Ectodermal cell (in vitro differentiated cells): ENCODE measurements at regions not wholly inside any gene's neighbourhood (a gene's known extent, or its start where the extent isn't known, plus 50 kb on each side); places are given as distances from the start of the nearest gene placed in this dataset.
"Not testable (repeated sequence)": the region's sequence is repeated elsewhere in the genome, so short reads cannot be mapped to it uniquely, and the experiment has no call there.

Experiments used
- H3K27ac ChIP-seq: 2 replicates; pipeline ENCODE4 v1.7.0; 2013; ENCODE audit warnings: mild to moderate bottlenecking, low read depth, low read length; ENCODE audit not compliant: insufficient read depth, poor library complexity, severe bottlenecking
- H3K27me3 ChIP-seq: 2 replicates; pipeline ENCODE4 v1.7.0; 2013; ENCODE audit warnings: mild to moderate bottlenecking, low read length; ENCODE audit not compliant: insufficient read depth, control insufficient read depth, poor library complexity, severe bottlenecking
- H3K36me3 ChIP-seq: one replicate; pipeline ENCODE4 v1.7.0; 2013; ENCODE audit warnings: low read length; ENCODE audit not compliant: control insufficient read depth, insufficient read depth
- H3K4me1 ChIP-seq: one replicate; pipeline ENCODE4 v1.7.0; 2013; ENCODE audit warnings: low read length; ENCODE audit not compliant: control insufficient read depth, insufficient read depth
- H3K4me3 ChIP-seq: 2 replicates; pipeline ENCODE4 v1.7.0; 2013; ENCODE audit warnings: low read depth, low read length, control low read depth; ENCODE audit not compliant: insufficient read depth
- H3K9me3 ChIP-seq: 2 replicates; pipeline ENCODE4 v1.7.0; 2013; ENCODE audit warnings: mild to moderate bottlenecking, low read length, moderate library complexity; ENCODE audit not compliant: control insufficient read depth
- WGBS, 2 experiments: methylation state at CpG; one replicate each; pipeline ENCODE4 v1.1.7; 2013; ENCODE audit warnings: missing lambda C conversion rate in 2 of 2; 5-methylcytosine and 5-hydroxymethylcytosine counted together

DNA sequence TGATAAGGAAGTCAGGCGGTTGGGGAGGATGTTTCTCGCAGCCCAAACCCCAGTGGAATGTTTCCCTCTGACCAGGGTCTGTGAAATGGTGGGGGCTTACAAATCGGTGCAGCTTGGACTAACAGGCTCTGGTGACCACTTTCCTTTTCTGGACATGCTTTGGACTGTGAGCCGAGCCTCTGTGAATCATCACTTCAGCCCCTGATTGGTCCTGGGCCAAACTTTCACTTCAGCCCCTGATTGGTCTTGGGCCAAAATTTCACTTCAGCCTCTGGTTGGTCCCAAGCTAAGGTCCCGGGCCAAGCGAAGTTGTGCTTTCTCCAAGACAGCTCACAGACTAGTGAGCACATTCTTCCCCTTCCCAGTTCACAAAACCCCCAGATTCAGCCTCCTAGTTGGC, 223.7 kb upstream of the ANKRD20A1 start:
- not testable (repeated sequence) for H3K36me3 ChIP-seq, H3K4me1 ChIP-seq, H3K9me3 ChIP-seq, H3K4me3 ChIP-seq, H3K27me3 ChIP-seq, H3K27ac ChIP-seq
- no CpG with 5 or more reads among the region's 6 CpGs for WGBS, 2 experiments

- not testable (repeated sequence) for H3K4me3 ChIP-seq, H3K27ac ChIP-seq, H3K36me3 ChIP-seq, H3K4me1 ChIP-seq, H3K9me3 ChIP-seq, H3K27me3 ChIP-seq
- 80 to 83% methylated on average over 10 of the region's 15 CpGs for WGBS, 2 experiments
Measured at GRCh38 chr9:67611900-67612299, 246.8 kb upstream of the ANKRD20A1 start.

DNA sequence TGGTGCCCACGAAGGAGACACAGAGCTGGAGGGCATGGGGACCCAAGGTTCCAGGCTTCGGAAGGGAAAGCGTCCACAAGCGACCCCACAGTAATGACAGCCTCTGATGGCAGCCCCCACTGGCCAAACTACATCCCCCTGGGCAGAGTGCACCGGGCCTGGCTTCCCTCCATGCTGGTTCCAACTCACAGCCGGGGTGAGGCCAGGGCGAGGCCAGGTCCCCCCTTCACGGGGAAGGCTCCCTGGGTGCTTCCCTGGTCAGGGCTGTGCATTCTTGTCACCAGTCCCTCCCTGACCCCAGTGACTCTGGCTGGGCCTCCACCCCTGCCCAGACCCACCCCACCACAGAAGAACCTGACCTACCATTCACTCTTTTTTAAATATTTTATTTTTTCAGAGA, 248.9 kb upstream of the ANKRD20A1 start:
- not testable (repeated sequence) for H3K36me3 ChIP-seq, H3K9me3 ChIP-seq, H3K27me3 ChIP-seq, H3K27ac ChIP-seq, H3K4me1 ChIP-seq, H3K4me3 ChIP-seq
- 48 to 65% methylated on average over 4 of the region's 8 CpGs for WGBS, 2 experiments

- not testable (repeated sequence) for H3K27me3 ChIP-seq, H3K27ac ChIP-seq, H3K4me1 ChIP-seq, H3K4me3 ChIP-seq, H3K36me3 ChIP-seq, H3K9me3 ChIP-seq
- 71% methylated on average over 4 of the region's 7 CpGs; no CpG with 5 or more reads in 1 of the 2 experiments for WGBS, 2 experiments
Measured at GRCh38 chr9:67609435-67609834, 249.3 kb upstream of the ANKRD20A1 start.

- H3K9me3 ChIP-seq, H3K4me3 ChIP-seq, H3K4me1 ChIP-seq, H3K27me3 ChIP-seq, H3K36me3 ChIP-seq, H3K27ac ChIP-seq: not testable (repeated sequence)
- WGBS, 2 experiments = no CpG with 5 or more reads among the region's 9 CpGs
Measured at GRCh38 chr9:67605113-67605512, 253.6 kb upstream of the ANKRD20A1 start.

- not testable (repeated sequence) for H3K4me1 ChIP-seq
- no CpG with 5 or more reads among the region's 9 CpGs for WGBS, 2 experiments
Measured at GRCh38 chr9:67603609-67604008, 255.1 kb upstream of the ANKRD20A1 start.

DNA sequence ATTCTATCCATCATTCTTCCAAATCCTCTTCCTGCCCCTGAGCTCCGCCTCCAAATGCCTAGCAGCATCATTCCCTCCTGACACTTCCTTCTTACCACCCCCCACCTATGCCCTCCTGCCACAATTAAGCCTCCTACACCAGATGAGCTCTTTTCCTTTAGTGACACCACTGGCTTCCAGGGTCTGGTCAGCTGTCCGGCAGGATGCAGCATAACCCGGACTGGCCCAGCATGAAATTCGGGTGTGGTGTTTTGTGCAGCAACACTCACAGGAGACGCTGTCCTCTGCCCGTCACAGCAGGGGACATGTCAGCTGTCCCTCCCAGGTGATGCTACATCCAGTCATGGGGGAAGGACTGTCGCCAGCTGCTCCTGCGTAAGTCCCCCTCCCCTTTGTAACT, 266.3 kb upstream of the ANKRD20A1 start:
- not testable (repeated sequence) for H3K27ac ChIP-seq, H3K4me1 ChIP-seq, H3K27me3 ChIP-seq, H3K4me3 ChIP-seq, H3K36me3 ChIP-seq, H3K9me3 ChIP-seq
- no CpG with 5 or more reads among the region's 8 CpGs for WGBS, 2 experiments

More at GRCh38 chr9:67603609-67604008, 255.1 kb upstream of the ANKRD20A1 start:
- not testable (repeated sequence) for H3K9me3 ChIP-seq, H3K4me3 ChIP-seq, H3K27ac ChIP-seq, H3K27me3 ChIP-seq, H3K36me3 ChIP-seq

DNA sequence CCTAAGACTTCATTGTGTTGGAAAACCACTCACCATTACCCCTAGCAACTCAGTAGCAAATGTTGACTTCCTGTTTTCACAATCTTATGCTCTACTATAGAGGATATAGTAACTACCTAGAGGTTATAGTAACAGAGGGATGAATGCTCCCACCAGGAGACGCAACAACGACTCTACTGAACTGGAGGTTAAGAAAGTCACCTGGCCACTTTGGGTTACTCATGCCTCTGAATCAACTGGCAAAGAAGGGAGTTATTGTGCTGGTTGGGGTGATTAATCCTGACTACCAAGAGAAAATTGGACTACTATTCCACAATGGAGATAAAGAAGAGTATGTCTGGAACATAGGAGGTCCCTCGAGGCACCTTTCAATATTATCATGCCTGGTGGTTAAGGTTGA, 302.9 kb upstream of the ANKRD20A1 start:
- not testable (repeated sequence) for H3K4me1 ChIP-seq, H3K36me3 ChIP-seq, H3K9me3 ChIP-seq, H3K27me3 ChIP-seq, H3K4me3 ChIP-seq, H3K27ac ChIP-seq
- no CpG with 5 or more reads among the region's 3 CpGs for WGBS, 2 experiments

DNA sequence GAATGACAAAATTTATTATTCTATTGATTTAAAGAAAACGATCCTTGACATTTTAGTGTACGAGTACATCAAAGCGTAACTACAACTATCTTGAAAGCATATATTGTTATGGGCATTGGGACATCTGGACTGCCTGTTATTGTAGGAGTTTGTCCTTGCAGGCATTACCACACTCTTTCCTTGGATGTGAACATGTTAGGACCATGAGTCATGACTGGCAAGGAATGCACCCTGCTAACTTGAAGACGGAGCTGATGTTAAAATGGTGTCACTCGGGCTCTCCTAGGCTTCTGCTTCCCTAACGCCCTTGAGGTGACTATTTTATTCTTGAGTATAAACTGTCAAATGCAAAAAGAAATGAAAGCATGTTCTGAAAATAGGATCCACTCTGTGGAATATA, 308.7 kb upstream of the ANKRD20A1 start:
- H3K4me3 ChIP-seq, H3K27ac ChIP-seq, H3K9me3 ChIP-seq, H3K36me3 ChIP-seq, H3K4me1 ChIP-seq, H3K27me3 ChIP-seq: not testable (repeated sequence)
- no CpG with 5 or more reads among the region's 6 CpGs for WGBS, 2 experiments

- not testable (repeated sequence) for H3K27ac ChIP-seq, H3K9me3 ChIP-seq, H3K4me3 ChIP-seq, H3K36me3 ChIP-seq, H3K27me3 ChIP-seq, H3K4me1 ChIP-seq
- WGBS, 2 experiments = no CpG with 5 or more reads among the region's 4 CpGs
Measured at GRCh38 chr9:67529834-67530233, 328.9 kb upstream of the ANKRD20A1 start.

DNA sequence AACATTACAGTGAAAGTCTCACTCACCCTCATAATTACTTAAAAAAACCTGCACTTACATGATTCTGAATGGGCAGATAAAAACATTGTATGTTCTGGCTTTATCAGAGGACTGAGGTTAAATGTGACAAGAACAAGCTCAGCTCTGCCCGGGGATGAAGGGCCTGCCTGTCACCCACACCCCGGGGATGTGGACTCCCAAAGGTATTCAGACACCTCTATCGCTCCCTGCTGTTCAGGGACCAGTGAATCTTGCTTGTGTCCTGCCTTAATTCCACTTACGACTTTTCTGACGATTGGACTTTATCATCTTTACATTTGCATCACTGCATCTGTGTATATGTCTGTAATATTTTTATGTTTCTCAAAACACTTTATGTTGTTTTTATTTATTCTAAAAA, 341.8 kb upstream of the ANKRD20A1 start:
- H3K27ac ChIP-seq, H3K4me3 ChIP-seq, H3K36me3 ChIP-seq, H3K4me1 ChIP-seq, H3K9me3 ChIP-seq, H3K27me3 ChIP-seq: not testable (repeated sequence)
- WGBS, 2 experiments = no CpG with 5 or more reads among the region's 5 CpGs
